HG03342 (cell line): ENCODE measurements at regions not wholly inside any gene's neighbourhood (a gene's known extent, or its start where the extent isn't known, plus 50 kb on each side); places are given as distances from the start of the nearest gene placed in this dataset.

Source experiments
- ATAC-seq: cut with Tn5 transposase; IDR thresholded peaks from one replicate; pipeline ENCODE4 v1.9.1; 2021; ENCODE audit warnings: mild to moderate bottlenecking, moderate library complexity; ENCODE audit not compliant: unreplicated experiment

DNA sequence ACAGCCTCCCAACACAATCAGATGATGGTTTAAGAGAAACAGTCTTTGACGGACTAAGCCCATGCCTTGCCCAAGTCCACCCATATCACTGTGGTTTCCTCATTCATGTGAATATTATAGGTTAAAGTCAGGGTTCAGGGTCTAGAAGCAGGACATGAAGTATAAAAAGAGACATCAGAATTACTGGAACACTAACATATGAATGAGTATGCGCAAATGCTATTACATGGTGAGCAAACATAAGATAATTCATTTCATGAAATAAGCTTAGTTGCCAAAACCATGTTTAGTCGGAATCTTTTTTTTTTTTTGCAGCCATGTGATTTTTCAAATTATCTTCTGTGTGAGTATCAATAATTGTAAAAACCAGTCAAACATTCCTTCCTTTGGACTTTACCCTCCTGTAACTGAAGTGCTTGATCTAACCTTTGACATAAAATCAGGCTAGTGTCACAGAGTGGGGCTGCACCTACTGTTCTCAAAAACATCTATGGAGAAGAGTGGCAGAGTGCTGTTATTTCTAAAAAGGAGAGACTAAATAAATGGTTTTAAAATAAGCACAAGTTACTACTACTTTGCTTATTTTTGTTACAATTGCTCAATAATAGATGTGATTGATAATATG is 84.9 kb upstream of the NRIP1 start:
- no peak for ATAC-seq

DNA sequence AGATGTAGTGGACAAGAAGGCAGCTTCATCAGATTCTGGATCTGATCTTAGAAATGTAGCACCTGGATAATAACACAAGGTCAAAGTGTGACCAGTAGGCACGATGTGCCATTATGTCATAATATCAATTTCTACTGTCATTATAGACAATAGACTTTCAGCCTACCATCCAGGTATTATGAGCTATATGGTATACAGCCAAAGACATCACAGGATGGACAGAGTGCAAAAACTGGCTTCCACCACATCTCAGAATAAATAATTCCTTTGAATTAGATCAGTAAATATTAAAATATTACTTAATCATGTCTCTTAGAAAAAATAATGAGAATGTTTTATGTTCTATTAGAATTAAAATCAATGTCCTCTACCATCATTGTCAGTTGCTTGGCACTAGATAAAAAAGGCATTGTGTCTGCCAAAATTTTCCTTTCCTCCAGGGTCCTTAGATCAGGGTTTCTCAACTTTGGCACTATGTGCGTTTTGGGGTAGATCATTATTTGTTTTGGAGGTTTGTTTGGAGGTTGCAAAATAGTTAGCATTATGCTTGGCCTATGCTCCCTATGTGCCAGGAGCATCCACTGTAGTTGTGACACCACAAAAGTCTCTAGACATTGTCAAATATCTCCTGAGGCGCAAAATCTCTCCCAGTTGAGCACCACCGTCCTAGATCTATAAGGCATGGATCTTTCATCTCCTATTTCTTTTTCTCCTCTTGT is 86.7 kb upstream of the NRIP1 start:
- ATAC-seq: no peak

DNA sequence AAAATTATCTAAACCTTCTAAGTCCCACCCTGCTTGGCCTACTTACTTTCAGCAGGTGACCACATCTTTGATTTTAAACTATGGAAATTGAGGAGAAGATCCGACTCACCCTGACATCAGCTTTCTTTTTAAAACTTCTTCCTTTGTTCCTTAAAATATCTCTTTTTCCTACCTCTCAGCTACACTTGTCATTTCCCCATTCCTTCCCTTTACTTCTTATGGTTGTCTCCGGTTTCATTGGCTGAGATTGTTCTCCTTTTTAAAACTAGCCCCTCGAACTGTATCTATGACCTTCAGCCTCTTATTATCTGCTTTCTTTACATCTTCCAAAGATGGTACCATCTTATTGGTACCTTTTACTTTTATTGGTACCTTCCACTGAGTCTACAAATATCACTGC is 87.8 kb upstream of the NRIP1 start:
- ATAC-seq: no peak

DNA sequence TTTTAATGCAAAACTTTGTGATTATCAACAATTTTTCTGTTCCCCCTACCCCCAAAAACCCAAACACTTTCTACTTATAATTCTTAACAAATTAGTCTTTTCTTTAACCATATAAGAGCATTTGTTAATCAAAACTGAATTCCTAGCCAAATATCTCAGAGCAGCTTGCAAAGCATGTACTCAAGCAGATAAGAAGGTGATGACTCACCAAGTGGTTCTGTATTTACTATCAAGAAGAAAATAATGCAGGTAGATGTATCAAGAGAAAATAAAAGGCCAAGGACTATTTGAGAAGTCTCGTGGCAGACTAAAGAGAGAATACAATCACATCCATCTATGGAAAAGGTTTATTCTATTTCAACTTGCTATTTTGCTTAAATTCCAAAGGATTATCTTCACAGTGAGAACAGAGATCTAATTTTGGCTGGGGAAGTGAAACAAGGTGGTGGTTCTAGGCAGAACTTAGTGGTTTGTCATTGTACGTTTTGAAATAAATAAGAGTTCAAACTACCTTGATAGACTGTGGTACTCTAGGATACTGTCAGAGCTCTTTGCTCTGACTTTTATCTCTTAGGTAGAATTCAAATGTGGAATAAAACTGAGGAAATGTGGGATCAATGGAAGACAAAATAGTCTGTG is 94.7 kb upstream of the NRIP1 start:
- peak; percentile 65 for ATAC-seq

DNA sequence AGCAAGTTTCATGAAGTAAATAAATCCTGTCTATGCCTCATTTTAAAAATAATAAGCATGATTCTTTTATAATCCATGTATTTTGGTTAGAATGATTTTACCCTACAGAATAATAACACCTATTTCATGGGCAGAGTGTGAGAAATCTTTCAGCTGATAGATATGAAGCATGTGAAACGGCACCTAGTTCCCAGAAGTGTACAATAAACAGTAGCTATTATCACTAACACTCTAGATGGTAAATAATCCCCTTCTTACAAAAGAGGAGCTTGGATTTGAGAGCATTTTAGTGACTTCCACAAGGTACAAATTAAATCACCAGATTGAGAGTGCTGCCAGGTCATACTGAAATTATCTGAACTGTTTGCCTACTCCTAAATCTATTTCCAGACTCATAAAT is 95.3 kb upstream of the NRIP1 start:
- no peak for ATAC-seq

DNA sequence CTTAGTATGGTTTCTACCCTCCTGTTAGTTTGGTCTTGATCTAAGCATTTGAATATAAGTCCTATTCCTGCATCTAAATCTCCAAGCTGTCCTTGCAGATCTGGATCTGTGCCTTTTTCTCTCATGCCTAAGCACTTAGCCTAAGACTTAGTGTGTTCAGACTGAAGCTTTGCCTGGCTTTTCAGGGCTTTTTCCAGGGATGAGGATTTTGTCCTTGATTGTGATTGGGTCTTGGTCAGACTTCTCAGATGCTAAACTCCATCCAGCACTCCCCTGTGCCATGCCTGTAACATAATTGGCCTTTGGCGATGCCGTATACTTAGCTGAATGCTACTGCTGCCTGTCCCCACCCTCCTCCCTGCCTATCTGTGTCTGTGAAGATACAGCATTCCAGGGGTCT is 98.1 kb upstream of the NRIP1 start:
- ATAC-seq: no peak

DNA sequence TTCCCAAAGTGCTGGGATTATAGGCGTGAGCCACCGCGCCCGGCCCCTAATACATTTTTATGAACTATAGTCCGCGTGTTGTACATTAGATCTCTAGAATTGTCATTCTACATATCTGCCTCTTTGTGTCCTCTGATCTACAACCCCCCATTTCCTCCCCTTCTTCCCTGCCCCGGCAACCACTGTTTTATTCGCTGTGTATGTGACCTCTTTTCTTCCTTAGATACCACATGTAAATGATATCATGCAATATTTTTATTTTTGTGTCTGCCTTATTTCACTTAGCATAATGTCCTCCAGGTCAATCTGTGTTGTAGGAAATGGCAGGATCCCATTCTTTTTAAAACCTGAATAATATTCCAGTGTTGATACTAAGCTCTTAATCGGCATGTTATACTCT is 99.5 kb upstream of the NRIP1 start:
- ATAC-seq: no peak

DNA sequence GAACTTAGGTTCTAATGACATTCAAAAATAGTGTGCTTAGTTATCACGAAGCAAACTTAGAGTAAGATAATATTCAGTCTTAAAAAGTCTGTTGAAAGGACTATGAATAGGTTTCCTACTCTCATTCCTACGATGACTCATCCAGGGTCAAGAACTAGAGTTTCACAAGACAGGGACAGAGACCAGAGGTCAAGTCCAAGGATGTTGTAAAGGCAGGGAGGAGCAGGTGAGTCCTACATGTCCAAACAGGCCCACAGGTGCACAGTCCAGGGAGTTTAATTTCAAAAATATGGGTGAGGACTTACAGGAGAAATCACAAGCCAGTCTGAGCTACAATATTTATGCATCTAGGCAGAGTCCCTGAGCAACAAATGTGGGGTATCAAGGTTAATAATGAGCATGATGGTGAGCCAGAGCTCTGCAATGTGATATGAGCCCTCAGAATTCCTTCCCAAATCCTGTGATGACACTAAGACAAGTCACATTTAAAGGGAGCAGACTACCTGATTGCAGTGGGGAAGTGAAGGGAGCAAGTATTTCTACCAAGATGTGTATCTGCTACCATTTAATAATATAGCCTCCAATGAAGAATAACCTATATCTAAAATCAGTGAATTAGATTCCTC is 100.0 kb upstream of the NRIP1 start:
- ATAC-seq: no peak

DNA sequence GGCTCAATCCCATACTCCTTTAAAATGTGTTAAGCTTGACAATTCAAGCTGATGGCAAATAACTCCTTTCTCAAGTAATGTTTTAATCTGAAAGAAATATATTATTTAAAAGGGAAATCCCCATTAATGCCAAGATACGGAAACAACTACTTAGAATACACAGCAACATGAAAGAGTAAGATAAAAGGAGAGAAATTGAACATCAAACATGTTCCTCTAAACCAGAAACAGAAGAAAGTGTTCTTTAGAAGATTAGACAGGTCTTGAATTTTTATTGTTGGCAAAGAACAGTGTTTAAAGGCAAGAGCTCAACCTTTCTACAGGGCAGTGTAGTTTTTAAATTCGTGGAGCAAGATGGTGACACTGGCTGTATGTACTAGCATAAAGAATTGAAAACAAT is 105.8 kb upstream of the NRIP1 start:
- ATAC-seq: no peak

DNA sequence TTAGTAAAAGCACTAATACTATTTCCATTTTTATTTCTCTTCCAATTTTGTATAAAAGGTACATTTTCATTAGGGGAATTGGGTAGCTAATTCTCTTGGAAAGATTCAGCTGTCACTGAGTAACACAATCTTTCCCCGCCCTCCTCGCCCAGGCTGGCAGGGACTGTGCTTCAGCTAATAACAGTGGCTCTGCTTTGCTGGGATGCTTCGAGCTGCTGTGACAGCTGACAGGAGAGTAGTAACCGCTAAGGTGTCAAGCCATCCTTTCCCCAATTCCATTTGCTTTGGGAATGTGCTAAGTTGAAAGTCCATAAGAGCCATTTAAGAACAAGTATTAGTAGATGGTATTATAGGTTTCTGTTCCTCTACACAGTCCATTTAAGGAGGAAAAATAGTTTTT is 106.7 kb upstream of the NRIP1 start:
- ATAC-seq: no peak

DNA sequence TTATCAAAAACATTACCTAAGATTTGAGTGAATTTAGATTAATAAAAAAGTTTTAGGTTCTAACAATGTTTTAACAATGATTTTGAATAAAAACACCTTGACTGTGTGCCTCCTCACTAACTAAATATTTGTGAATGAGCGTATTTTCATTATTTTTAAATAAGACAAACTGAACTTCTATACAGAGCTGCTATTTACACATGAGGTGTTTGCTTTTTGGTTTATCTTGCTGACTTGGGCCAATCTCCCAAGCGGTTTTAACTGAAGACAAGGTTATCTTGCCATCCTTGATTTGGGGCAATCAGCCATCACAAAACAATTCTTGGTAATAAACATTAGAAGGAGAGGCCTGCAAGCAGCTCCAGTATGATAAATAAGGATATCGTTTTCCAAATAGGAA is 108.2 kb upstream of the NRIP1 start:
- no peak for ATAC-seq

DNA sequence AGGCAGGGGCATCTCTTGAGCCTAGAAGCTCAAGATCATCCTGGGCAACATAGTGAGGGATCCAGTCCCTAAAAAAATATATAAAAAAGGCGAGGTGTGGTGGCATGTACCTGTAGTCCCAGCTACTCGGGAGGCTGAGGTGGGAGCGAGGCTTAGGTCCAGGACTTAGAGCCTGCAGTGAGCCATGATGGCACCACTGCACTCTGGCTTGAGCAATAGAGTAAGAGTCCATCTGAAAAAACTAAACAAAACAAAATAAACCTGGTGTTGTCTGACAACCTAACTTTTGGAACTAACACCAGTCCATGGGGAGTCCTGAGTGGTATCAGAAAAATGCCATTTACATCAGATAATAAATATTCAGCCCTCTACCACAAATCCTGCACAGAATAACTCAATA is 110.1 kb upstream of the NRIP1 start:
- ATAC-seq: no peak

DNA sequence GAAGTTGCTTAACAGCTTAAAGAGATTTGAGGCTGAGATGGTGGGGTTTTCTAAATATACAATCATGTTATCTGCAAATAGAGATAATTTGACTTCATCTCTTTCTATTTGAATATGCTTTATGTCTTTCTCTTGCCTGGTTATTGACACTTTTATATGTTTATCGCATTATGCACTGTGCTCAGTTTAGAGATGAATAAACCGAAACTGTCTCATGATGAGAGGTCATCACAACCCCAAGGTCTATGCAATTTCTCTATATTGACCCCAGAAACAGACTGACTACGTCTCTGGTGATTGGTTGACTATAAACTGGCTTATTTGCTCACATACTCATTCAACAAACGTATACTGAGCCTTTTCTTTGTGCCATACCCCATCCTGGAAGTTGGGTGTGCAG is 117.9 kb upstream of the NRIP1 start:
- ATAC-seq: no peak

DNA sequence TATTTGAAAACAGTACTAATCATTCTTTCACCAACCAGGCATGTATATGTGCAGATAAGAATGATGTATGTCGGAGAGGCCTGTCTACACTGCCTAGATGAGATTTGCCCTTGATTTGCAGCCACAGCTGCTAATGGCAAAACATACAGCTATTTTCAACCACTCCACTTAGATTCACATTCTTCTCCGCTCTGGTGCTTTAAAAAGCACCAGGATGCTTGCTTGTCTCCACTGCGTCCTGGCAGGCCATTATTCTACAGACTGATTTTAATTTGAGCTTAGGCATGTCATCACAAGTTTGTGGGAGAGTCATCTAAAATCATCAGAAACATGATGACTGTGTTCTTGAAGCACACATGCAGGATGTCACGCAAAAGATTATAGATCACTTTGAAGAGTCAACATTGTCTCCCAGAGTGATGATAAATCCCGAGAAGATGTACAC is 119.0 kb upstream of the NRIP1 start:
- ATAC-seq: no peak

DNA sequence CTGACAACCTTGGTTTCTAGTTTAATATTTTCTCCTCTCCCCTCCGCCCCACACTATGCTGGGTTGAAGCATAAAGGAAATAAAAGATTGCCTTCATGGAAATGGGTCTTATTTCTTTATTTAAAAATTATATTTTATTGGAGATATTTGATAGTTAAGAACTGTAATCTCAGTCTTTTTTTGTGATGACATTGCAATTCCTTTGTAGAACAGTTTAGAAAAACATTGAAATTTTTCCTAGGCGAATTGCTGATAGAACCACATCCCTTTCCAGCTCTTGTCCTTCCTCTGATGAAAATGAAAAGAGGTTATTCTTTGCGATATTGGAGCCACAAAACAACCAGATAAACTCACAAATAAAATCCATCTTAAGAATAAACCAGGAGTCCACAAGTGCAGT is 125.6 kb upstream of the NRIP1 start:
- ATAC-seq: no peak

DNA sequence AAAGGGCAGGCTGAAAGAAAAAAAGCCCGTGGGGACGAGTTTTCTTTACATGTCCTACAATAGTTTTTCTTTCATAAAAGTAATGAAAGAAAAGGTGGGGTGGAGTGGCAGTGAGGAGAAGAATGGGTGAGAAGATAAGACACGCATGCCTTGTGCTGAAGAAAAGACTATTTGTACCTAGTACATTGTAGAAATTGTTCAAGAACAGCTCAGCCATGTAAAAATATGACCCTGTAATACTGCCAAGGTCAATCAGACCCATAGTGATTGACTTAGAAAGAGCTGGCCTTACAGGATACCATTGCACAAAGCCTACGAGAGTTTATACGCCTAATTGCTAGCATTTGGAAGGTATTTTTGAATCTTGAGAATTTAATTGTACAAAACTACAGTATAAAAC is 126.0 kb upstream of the NRIP1 start:
- no peak for ATAC-seq

DNA sequence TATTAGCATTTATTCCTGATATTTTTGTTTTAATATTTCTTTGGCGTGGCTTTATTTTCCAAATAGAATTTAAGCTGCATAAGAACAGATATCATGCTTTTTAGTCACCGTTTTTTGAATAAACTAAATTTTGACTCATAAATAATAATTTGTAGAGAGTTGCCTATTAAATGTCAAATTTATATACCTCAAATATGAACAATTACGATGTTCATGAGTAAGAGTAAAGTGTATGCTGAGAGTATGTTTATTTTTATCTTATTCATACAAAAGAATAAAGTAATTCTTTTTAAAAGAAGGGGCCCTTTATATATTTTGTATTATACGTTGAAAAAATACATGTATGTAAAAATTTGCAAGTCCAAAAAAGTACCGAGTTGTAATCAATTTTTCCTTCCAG is 126.5 kb upstream of the NRIP1 start:
- no peak for ATAC-seq

DNA sequence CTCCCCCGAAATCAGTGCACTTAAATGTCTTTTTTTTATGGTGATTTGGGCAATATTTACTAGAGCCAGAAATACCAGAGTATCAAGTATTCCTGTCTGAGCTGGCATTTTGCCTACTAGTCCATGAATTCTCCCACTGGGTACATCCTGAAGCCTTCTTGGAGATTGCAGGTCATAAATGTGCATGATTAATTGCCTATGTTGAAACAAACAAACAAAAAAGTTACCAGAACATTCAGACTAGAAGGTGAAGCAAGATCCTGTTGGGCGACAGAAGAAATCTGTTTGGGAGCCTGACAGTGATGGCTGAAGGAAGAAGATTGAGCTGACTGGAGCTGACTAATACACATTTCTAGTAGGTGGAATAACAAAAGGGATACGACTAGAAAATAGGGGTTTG is 127.4 kb upstream of the NRIP1 start:
- no peak for ATAC-seq

DNA sequence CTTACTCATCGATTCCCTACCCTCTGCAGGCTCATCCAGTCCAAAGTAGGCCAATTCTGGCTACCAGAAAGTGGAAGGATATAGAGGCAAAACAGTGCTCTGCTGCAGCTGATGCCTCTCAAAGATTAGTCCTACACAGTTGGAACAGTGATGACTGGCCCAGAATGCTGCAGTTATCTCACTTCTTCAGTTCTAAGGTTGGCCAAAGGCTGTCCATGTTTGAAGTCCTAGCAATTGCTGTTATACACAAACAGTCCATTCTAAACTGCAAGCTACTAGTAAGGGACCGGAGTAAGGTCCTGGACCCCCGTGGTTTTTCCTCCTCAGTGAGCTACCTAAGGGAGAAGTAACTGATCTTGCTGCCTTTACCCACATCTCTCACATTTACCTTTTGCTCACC is 129.1 kb upstream of the NRIP1 start:
- no peak for ATAC-seq

DNA sequence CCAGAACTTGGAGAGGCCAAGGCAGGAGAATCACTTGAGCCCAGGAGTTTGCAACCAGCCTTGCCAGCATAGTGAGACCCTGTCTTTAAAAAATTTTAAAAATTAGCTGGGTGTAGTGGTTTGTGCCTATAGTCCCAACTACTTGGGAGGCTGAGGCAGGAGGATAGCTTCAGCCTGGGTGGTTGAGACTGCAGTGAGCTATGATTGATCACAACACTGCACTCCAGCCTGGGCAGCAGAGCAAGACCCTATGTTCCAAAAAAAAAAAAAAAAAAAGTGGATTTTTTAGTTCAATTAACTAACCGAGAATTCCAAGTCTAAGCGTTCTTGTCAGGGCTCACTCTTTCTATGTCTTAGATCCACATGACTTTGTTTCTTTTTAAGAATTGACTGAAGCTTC is 130.3 kb upstream of the NRIP1 start:
- ATAC-seq: no peak

DNA sequence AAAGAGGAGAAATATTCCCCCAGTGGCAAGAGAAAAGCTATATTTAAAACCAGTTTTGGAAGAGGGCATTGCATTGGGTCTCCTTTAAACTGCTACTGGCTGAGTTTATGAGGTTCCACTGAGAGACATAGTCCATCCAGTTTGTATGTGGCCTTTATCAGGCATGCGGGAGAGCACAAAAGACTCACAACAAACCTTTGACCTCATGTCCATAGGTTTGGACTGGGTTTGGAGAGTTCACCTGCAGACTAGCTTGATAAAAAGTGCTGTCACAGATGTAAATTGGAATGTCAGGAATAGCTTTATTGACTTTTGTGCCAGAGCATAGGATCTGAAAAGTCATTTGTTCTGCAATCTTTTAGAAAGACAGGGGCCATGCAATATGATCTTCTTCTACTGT is 131.0 kb upstream of the NRIP1 start:
- ATAC-seq: no peak

DNA sequence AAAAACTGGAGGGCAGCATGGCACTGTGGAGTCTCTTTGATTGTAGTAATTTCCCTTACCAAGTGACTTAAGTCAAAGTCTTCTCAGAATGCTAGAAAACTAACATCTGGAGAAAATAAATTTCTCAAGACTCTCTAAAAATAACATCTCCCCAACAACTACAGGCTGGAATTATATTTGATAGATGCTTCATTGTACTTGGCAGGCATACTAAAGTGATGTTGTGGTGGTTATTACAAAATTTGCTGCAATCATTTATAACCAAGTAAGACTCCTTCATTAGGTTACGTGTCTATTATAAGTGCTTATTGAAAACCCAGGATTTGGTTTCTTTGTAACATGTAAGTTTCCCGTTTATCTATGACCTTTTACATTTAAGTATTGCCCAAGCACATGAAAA is 132.9 kb upstream of the NRIP1 start:
- ATAC-seq: no peak
